Osteoblast (primary cell): ENCODE measurements at regions not wholly inside any gene's neighbourhood (a gene's known extent, or its start where the extent isn't known, plus 50 kb on each side); places are given as distances from the start of the nearest gene placed in this dataset.

ENCODE experiments used
- DNase-seq: peaks from one replicate; pipeline ENCODE4 v3.0.0; 2011; ENCODE audit warnings: low spot score, mixed read lengths; ENCODE audit not compliant: insufficient read length; ENCODE audit errors: missing footprints
- H2AFZ ChIP-seq: 2 replicates; pipeline ENCODE4 v1.6.0; 2011; ENCODE audit warnings: mild to moderate bottlenecking, low read length
- H3K27ac ChIP-seq: 2 replicates; pipeline ENCODE4 v1.5.1; 2011; ENCODE audit warnings: mild to moderate bottlenecking, low read depth, low read length, moderate library complexity
- H3K27me3 ChIP-seq: 2 replicates; pipeline ENCODE4 v1.6.0; 2012; ENCODE audit warnings: mild to moderate bottlenecking, control low read depth, inconsistent platforms, low read length, moderate library complexity; ENCODE audit not compliant: insufficient read depth
- H3K36me3 ChIP-seq: 2 replicates; pipeline ENCODE4 v1.5.1; 2011; ENCODE audit warnings: mild to moderate bottlenecking, low read length, control low read depth, moderate library complexity; ENCODE audit not compliant: insufficient read depth
- H3K4me1 ChIP-seq: 2 replicates; pipeline ENCODE4 v1.5.1; 2011; ENCODE audit warnings: mild to moderate bottlenecking, low read length, control low read depth, moderate library complexity; ENCODE audit not compliant: insufficient read depth
- H3K4me2 ChIP-seq: 2 replicates; pipeline ENCODE4 v1.6.0; 2011; ENCODE audit warnings: mild to moderate bottlenecking, low read length; ENCODE audit not compliant: insufficient read depth
- H3K4me3 ChIP-seq: fragments of 200-600 bp; sonication (generic); 3 replicates; pipeline ENCODE4 v1.5.1; 2012; ENCODE audit warnings: mild to moderate bottlenecking, low read length, inconsistent platforms; ENCODE audit not compliant: insufficient read depth
- H3K79me2 ChIP-seq: 2 replicates; pipeline ENCODE4 v1.6.0; 2012; ENCODE audit warnings: mild to moderate bottlenecking, low read length, control low read depth, inconsistent platforms; ENCODE audit not compliant: insufficient read depth
- H3K9me3 ChIP-seq: 2 replicates; pipeline ENCODE4 v1.5.1; 2011; ENCODE audit warnings: low read depth, low read length, control low read depth
- H4K20me1 ChIP-seq: 2 replicates; pipeline ENCODE4 v1.6.0; 2012; ENCODE audit warnings: mild to moderate bottlenecking, low read length, control low read depth; ENCODE audit not compliant: insufficient read depth
- CTCF ChIP-seq: IDR thresholded peaks from 2 replicates; pipeline ENCODE4 v1.5.1; 2011; ENCODE audit warnings: mild to moderate bottlenecking, low read depth, low read length, moderate library complexity; ENCODE audit errors: extremely low read depth

GRCh38 chr12:124478985-124479645 is 88.3 kb downstream of the NCOR2 start:
- peaks cover 9% of the 10 kb centered on the region for H3K36me3 ChIP-seq
- H3K27ac ChIP-seq: no peak overlapping the region
- peaks cover 55% of the 10 kb centered on the region for H4K20me1 ChIP-seq
- no peak for DNase-seq
- no peaks in the 10 kb centered on the region for H3K27me3 ChIP-seq
- no peak for TF ChIP-seq CTCF
- H2AFZ ChIP-seq: no peak overlapping the region
- H3K4me3 ChIP-seq: no peak overlapping the region
- H3K4me2 ChIP-seq: no peak overlapping the region
- H3K9me3 ChIP-seq: no peaks in the 10 kb centered on the region
- H3K79me2 ChIP-seq: peaks cover 11% of the 10 kb centered on the region
- H3K4me1 ChIP-seq: no peaks in the 10 kb centered on the region

DNA sequence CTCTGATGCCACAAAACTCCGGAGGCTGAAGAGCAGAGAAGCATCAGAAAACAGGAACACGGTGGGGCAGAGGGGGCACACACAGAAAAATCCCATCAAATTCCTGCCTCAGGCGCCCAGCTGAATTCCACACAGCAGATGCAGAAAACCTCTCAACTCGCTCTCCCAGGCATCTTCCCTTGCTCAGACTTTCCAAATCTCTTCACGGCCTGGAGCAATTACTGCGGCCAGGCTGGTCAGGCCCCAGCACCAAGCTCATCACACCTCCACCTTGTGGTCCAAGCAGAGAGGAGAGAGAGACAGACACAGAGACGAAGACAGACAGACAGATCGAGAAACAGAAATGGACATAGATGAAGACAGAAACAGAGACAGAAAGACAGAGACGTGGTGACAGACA is 89.0 kb downstream of the NCOR2 start:
- DNase-seq: no peak
- Histone ChIP-seq H3K36me3 (peaks cover 14% of the 10 kb centered on the region), H3K4me1 (no peaks in the 10 kb centered on the region), H2AFZ (no peak overlapping the region), H3K27ac (no peak overlapping the region), H3K9me3 (no peaks in the 10 kb centered on the region), H3K4me3 (no peak overlapping the region), H3K27me3 (no peaks in the 10 kb centered on the region), H3K4me2 (no peak overlapping the region), H3K79me2 (peaks cover 14% of the 10 kb centered on the region), H4K20me1 (peaks cover 48% of the 10 kb centered on the region)
- TF ChIP-seq CTCF: no peak

- H3K36me3 ChIP-seq: peaks cover 24% of the 10 kb centered on the region
- H3K4me1 ChIP-seq: no peaks in the 10 kb centered on the region
- H2AFZ ChIP-seq: no peak overlapping the region
- H3K4me3 ChIP-seq: no peak overlapping the region
- H3K27me3 ChIP-seq: no peaks in the 10 kb centered on the region
- no peak overlapping the region for H3K4me2 ChIP-seq
- H3K9me3 ChIP-seq: peaks cover 3% of the 10 kb centered on the region
- H3K79me2 ChIP-seq: peaks cover 14% of the 10 kb centered on the region
- TF ChIP-seq CTCF: no peak
- H3K27ac ChIP-seq: no peak overlapping the region
- no peak for DNase-seq
- H4K20me1 ChIP-seq: peaks cover 48% of the 10 kb centered on the region
Observed at GRCh38 chr12:124477107-124477915, 90.1 kb downstream of the NCOR2 start.

DNA sequence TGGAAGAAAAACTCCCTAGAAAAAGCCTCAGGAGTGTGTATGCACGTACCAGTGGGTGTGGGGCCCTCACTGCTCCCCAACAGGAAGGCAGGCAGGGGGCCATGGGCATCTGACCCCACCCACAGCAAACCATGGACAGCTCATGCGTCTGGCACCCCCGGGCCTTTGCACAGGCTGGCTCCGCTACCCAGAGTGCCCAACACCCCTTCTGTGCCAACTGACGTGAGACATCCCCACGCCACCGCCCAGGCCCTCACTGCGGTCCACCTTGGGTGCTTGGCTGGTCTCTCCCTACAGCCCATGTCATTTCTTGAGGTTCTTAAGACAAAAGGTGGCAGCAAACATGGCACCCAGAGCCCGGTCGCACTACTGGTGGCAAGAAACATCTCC is 91.4 kb downstream of the NCOR2 start:
- Histone ChIP-seq H3K27ac (no peak overlapping the region), H3K4me2 (no peak overlapping the region), H3K36me3 (peaks cover 37% of the 10 kb centered on the region), H3K27me3 (no peaks in the 10 kb centered on the region), H3K9me3 (peaks cover 3% of the 10 kb centered on the region), H3K79me2 (peaks cover 14% of the 10 kb centered on the region), H2AFZ (no peak overlapping the region), H3K4me1 (no peaks in the 10 kb centered on the region), H4K20me1 (peaks cover 39% of the 10 kb centered on the region), H3K4me3 (no peak overlapping the region)
- no peak for DNase-seq
- no peak for TF ChIP-seq CTCF
